T-helper 2 cell treated with Interferon-gamma antibody and Interleukin-4, amounts not matched to agents 100 ng/mL and 5 ng/mL, for 36 hours (primary cell): ENCODE measurements at regions not wholly inside any gene's neighbourhood (a gene's known extent, or its start where the extent isn't known, plus 50 kb on each side); places are given as distances from the start of the nearest gene placed in this dataset.
"Not testable (repeated sequence)": the region's sequence is repeated elsewhere in the genome, so short reads cannot be mapped to it uniquely, and the experiment has no call there.

Experiments
- intact Hi-C: fragments of 100-400 bp; cut with micrococcal nuclease; formaldehyde crosslinking; loops from one replicate; pipeline ENCODE4 v1.15.1; 2023

DNA sequence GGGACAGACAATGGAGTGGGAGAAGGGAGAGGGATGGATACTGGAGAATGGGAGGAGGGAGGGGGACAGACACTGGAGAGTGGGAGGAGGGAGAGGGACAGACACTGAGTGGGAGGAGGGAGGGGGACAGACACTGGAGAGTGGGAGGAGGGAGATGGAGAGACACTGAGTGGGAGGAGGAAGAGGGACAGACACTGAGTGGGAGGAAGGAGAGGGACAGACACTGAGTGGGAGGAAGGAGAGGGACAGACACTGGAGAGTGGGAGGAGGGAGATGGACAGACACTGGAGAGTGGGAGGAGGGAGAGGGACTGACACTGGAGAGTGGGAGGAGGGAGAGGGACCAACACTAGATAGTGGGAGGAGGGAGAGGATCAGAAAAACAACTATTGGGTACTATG is 426.7 kb upstream of the PMFBP1 start:
- intact Hi-C loops = no loop called here

GRCh38 chr16:72597938-72598337 is 426.0 kb upstream of the PMFBP1 start:
- intact Hi-C loops = no loop called here

GRCh38 chr16:72596373-72596772 is 424.4 kb upstream of the PMFBP1 start:
- intact Hi-C loops = no loop called here

- intact Hi-C loops = no loop called here
Observed at GRCh38 chr16:72590151-72590937, 418.4 kb upstream of the PMFBP1 start.

DNA sequence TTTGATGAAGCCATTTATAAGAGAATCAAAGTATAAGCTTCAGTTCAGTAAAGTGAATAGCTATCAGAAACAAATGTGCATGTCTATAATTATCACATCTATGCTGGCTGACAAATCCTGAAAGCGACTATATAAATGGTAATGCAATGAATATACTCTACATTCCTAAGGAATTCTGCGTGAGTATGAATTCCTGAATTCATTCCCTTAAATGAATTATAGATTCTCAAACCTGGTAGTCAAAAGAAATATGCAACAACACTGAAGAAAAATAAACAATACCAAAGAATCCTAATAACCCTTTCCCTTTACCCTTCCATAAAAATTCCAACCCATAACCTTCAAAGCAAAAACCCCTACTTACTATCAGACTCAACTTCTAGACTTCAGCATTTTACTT is 416.6 kb upstream of the PMFBP1 start:
- intact Hi-C loops = no loop called here

DNA sequence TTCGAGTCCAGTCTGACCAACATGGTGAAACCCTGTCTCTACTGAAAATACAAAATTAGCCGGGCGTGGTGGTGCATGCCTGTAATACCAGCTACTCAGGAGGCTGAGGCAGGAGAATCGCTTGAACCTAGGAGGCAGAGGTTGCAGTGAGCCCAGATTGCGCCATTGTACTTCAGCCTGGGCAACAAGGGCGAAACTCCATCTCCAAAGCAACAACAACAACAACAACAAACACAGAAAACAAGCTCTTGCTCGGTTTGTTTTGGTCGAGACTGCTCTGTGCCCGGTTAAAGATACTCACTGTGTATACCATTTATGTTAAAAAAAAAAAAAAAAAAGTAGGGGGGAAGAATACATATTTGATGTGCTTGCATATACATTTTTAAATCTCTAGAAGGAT is 406.1 kb upstream of the PMFBP1 start:
- intact Hi-C loops = not testable (repeated sequence)

DNA sequence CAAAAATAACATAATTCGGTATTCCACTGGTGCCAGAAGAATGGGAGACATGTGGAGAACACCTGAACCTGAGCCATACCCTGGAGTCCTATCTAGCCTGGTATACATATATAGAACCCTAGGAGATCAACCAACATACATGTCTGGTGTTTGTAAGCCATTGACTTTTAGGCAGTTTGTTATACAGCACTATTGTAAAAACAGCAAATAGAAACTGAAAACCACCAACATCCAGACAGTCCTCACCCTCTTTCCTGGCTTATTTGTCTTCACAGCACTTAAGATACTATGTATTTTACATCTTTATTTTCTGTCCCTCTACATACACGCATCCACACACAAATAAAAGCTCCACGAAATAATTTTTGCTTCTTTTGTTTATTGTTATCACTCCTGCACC is 404.2 kb upstream of the PMFBP1 start:
- intact Hi-C loops = no loop called here

DNA sequence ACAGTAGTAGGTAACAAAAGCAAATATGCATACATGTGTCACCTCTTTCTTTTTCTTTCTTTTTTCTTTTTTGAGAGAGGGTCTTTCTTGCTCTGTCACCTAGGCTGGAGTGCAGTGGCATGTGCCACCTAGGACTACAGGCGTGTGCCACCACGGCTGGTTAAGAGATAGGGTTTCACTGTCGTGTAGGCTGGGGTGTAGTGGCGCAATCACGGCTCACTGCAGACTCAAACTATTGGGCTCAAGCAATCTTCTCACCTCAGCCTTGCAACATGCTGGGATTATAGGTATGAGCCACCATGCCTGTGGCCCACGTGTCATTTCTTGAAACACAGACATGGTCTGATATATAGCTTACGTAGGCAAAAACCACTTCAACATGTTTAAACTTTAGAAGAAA is 397.7 kb upstream of the PMFBP1 start:
- intact Hi-C loops = no loop called here

- intact Hi-C loops = no loop called here
Observed at GRCh38 chr16:72568502-72568901, 396.5 kb upstream of the PMFBP1 start.

GRCh38 chr16:72566174-72566573 is 394.2 kb upstream of the PMFBP1 start:
- intact Hi-C loops = no loop called here

DNA sequence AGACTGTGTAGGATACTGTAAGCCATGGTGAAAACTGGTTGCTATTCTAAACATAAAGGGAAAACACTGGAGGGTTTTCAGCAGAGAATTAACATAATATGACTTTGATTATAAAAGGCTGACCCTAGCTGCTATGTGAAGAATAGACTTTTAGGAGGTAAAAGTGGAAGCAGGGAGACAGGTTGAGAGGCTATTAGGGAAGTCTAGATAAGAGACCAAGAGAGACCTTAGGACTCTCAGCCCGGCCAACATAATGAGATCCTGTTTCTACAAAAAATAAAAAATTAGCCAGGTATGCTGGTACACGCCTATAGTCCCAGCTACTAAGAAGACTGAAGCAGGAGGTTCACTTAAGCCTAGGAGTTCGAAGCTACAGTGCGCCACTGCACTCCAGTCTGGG is 393.2 kb upstream of the PMFBP1 start:
- intact Hi-C loops = no loop called here

DNA sequence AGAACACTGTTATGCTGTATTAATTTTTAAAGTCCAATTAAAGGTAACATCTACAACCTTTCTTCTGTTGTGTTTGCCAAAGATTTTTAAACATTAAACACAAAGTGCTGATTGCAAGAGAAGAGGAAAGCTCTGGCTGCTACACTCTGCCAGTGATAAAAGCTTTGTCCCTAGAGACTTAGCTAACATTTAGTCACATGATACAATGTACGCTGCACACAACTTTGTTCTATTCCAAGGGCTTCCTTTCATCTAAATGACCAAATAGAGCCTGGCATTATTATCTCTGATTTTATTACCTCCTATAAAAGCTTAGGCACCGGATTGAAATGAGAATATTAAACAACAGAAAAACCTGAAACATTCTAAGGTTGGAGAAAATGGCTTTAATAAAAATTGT is 388.7 kb upstream of the PMFBP1 start:
- intact Hi-C loops = no loop called here

- intact Hi-C loops = no loop called here
Observed at GRCh38 chr16:72558501-72558900, 386.5 kb upstream of the PMFBP1 start.

GRCh38 chr16:72554935-72555334 is 383.0 kb upstream of the PMFBP1 start:
- intact Hi-C loops = no loop called here

- intact Hi-C loops = no loop called here
Observed at GRCh38 chr16:72552654-72553053, 380.7 kb upstream of the PMFBP1 start.

DNA sequence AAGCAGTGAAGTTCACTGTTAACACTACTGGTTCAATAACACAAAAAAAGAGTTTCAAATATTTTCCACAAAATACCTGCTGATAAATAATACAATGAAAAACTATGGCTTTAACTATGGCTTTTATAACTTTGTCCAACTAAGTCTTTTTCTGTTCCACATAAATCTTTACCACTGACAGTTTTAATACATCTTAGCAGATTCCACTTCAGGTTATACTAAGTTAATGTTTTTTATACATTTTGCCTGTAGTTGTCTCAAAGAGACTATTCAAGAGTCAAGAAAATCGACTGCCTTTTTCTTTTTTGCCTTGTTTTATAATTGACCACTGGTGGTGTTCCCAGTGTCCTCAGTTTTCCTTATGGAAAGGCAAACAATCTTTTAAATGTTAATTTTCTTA is 379.7 kb upstream of the PMFBP1 start:
- intact Hi-C loops = no loop called here

DNA sequence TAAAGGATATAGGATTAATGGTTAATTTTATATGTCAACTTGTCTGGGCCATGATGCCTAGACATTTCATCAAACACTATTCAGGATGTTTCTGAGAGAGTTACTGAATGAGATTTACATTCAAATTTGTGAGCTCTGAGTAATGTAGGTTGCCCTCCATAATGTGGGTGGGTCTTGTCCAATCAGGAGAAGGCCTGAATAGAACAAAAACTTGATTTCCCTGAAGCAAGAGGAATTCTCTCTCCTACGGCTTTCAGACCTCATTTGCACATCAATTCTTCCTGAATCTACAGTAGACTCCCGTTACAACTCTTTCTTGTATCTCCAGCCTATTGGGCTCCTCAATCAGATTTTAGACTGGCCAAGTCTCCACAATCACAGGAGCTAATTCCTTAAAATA is 377.9 kb upstream of the PMFBP1 start:
- intact Hi-C loops = no loop called here

DNA sequence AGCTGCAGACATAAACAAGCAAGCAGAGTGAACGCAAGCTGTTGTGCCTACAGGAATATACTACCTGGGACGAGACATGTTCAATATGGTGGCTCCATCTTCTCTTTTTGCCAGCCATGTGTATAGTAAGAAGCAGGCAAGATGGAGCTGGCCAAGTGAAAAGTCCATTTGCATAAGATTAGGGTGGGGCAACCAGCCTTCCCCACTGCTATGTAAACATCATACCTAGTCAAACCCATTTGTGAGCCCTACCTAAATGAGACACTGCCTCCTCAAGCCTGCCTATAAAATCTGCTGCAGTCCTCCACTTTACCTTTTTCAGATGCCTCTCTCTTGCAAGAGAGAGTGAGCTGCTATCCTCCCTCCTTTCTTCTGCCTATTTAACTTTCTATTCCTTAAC is 370.1 kb upstream of the PMFBP1 start:
- intact Hi-C loops = no loop called here

DNA sequence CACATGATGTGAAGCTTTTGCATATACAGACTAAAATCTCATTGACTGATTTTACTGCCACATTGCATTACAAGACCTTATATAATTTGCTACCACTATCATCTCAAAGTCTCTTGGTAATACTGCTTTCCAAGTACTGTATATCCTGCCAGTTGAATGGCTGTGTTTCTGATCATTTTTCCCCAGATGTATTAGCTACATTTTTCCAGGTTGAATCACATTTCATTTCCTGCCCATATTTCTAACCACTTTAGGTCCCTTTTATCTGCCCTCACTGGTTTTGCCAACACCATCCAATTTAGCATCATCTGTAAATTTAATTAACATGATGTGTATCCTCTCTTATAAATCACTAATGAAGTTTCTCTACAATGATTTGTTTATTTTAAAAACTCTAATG is 365.7 kb upstream of the PMFBP1 start:
- intact Hi-C loops = no loop called here

DNA sequence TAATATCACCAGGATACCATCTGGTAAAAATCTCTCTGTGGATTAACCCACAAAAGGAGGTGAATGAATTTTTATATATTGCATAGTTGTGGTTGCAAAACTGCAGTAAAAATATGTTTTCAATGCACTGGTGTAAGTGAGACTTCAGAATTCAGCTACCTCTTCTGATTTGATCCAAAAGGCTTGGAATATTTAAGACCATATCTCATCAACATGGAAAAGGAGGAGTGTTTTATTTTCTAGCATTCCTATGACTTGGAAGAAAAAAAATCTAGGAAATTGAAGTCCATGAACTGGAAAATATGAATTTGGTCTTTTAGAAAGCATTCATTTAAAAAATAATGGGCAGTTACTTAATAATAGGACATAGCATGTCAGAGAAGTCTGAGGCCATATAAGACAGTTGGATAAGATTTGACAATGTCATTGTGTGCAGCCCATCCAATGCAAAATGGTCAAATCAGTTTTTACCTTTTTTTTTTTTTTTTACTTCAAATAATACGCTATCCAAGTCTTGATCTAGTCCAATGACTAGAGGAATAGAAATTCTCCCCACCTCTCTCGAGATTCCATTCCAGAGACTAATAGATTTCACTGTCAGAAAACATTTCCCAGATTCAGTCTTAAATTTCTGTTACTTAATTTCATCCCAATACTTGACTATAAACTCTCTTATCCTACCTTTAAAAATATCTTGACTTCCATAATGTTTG is 364.9 kb upstream of the PMFBP1 start:
- intact Hi-C loops = no loop called here

DNA sequence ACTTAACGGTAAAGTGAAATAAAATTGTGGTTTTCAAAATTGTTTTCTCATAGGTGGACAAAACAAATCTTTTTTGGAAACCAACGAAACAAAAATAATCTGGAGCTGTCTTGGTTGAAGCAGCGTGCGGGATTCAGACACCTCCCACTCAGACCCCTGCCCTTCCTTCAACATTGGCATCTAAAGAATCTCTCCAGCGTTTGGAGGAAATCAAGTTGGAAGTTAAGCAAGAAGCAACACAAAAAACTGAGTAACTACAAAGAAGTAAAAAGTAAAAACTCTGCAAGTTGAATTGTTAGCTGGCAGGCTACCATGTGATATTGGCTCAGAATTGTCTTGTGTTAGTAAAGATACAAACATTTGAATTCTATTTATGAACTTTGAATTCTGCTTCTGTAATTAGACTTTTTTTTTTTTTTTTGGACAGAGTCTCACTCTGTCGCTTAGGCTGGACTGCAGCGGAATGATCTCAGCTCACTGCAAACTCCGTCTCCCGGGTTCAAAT is 361.0 kb upstream of the PMFBP1 start:
- intact Hi-C loops = no loop called here

DNA sequence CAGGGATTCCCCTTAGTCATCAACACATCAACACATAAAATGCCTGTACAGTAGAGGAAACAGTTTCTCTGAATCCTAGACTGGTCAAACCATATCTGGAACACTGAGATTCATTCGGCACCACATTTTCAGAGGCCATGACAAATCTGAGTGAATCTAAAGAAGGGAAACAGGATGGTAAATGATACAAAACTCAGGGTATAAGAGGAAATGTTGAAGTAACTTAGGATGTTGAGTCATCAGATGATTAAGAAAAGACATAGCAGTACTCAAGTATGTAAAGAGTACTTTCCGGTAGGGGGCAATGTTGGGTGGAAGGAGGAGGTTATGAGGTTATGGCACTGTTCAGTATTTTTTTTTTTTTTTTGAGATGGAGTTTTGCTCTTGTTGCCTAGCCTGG is 358.5 kb upstream of the PMFBP1 start:
- intact Hi-C loops = no loop called here

- intact Hi-C loops = no loop called here
Observed at GRCh38 chr16:72523087-72523486, 351.1 kb upstream of the PMFBP1 start.
